Mesenchymal stem cell (in vitro differentiated cells and primary cell): ENCODE measurements at regions not wholly inside any gene's neighbourhood (a gene's known extent, or its start where the extent isn't known, plus 50 kb on each side); places are given as distances from the start of the nearest gene placed in this dataset.
"Not testable (repeated sequence)": the region's sequence is repeated elsewhere in the genome, so short reads cannot be mapped to it uniquely, and the experiment has no call there.

ENCODE experiments used
- DNase-seq: peaks from one replicate; pipeline ENCODE4 v3.0.0-alpha.2; 2013
- H2AFZ ChIP-seq: one replicate; pipeline ENCODE4 v1.6.1; 2013; ENCODE audit warnings: low read depth, mild to moderate bottlenecking, control low read depth, inconsistent platforms, low read length, moderate library complexity
- H2AK5ac ChIP-seq: 2 replicates; pipeline ENCODE4 v1.6.1; 2013; ENCODE audit warnings: low read length, moderate library complexity, mild to moderate bottlenecking, inconsistent platforms; ENCODE audit not compliant: severe bottlenecking
- H2BK120ac ChIP-seq: one replicate; pipeline ENCODE4 v1.6.1; 2013; ENCODE audit warnings: low read depth, mild to moderate bottlenecking, inconsistent platforms, low read length, moderate library complexity
- H2BK12ac ChIP-seq, 2 experiments: one replicate each; pipeline ENCODE4 v1.6.1; 2013; ENCODE audit warnings: inconsistent platforms in 2 of 2, low read length in 2 of 2, mild to moderate bottlenecking in 2 of 2, moderate library complexity in 2 of 2, control low read depth in 1 of 2
- H2BK15ac ChIP-seq: one replicate; pipeline ENCODE4 v1.6.1; 2013; ENCODE audit warnings: mild to moderate bottlenecking, low read depth, inconsistent platforms; ENCODE audit not compliant: poor library complexity, severe bottlenecking
- H2BK5ac ChIP-seq: 2 replicates; pipeline ENCODE4 v1.6.1; 2013; ENCODE audit warnings: low read depth, mild to moderate bottlenecking, low read length, control low read depth, inconsistent platforms; ENCODE audit not compliant: poor library complexity, severe bottlenecking
- H3K14ac ChIP-seq, 2 experiments: one replicate each; pipeline ENCODE4 v1.6.1; 2013; ENCODE audit warnings: inconsistent platforms in 2 of 2, low read length in 2 of 2, control low read depth in 1 of 2, mild to moderate bottlenecking in 1 of 2, moderate library complexity in 1 of 2
- H3K18ac ChIP-seq, 2 experiments: one replicate each; pipeline ENCODE4 v1.6.1; 2013; ENCODE audit warnings: inconsistent platforms in 2 of 2, low read length in 2 of 2, control low read depth in 1 of 2, low read depth in 1 of 2, mild to moderate bottlenecking in 1 of 2
- H3K23ac ChIP-seq, 2 experiments: one replicate each; pipeline ENCODE4 v1.6.1; 2013; ENCODE audit warnings: inconsistent platforms in 2 of 2, low read length in 2 of 2, mild to moderate bottlenecking in 2 of 2, moderate library complexity in 2 of 2, control low read depth in 1 of 2
- H3K27ac ChIP-seq: 2 replicates; pipeline ENCODE4 v1.5.1; 2013; ENCODE audit warnings: mild to moderate bottlenecking, moderate library complexity, low read length, control low read depth, inconsistent platforms; ENCODE audit not compliant: poor library complexity, severe bottlenecking
- H3K27me3 ChIP-seq, 2 experiments: 2 replicates each; pipeline versions ENCODE4 v1.6.1 to v1.7.0; 2013; ENCODE audit warnings: low read length in 2 of 2, mild to moderate bottlenecking in 2 of 2, moderate library complexity in 2 of 2, control low read depth in 1 of 2, inconsistent platforms in 1 of 2; ENCODE audit not compliant: control insufficient read depth in 1 of 2, insufficient read depth in 1 of 2
- H3K36me3 ChIP-seq, 2 experiments: 2 replicates each; pipeline versions ENCODE4 v1.6.1 to v1.7.0; 2013; ENCODE audit warnings: low read length in 2 of 2, control low read depth in 1 of 2, inconsistent platforms in 1 of 2, low read depth in 1 of 2, mild to moderate bottlenecking in 1 of 2; ENCODE audit not compliant: insufficient read depth in 2 of 2, control insufficient read depth in 1 of 2
- H3K4ac ChIP-seq, 2 experiments: one replicate each; pipeline ENCODE4 v1.6.1; 2013; ENCODE audit warnings: inconsistent platforms in 2 of 2, low read length in 2 of 2, mild to moderate bottlenecking in 2 of 2, moderate library complexity in 2 of 2, control low read depth in 1 of 2, low read depth in 1 of 2
- H3K4me1 ChIP-seq: 2 replicates; pipeline ENCODE4 v1.6.1; 2013; ENCODE audit warnings: low read depth, low read length, control low read depth; ENCODE audit not compliant: control insufficient read depth, insufficient read depth
- H3K4me2 ChIP-seq: 2 replicates; pipeline ENCODE4 v1.6.1; 2013; ENCODE audit warnings: low read length, mild to moderate bottlenecking, inconsistent platforms; ENCODE audit not compliant: poor library complexity, severe bottlenecking
- H3K4me3 ChIP-seq, 2 experiments: 2 replicates each; pipeline versions ENCODE4 v1.5.1 to v1.7.0; 2013; ENCODE audit warnings: low read length in 2 of 2, mild to moderate bottlenecking in 2 of 2, control low read depth in 1 of 2, low read depth in 1 of 2; ENCODE audit not compliant: insufficient read depth in 1 of 2
- H3K79me1 ChIP-seq: replicated peaks from 2 replicates; pipeline ENCODE4 v1.6.1; 2013; ENCODE audit warnings: mild to moderate bottlenecking, control low read depth, low read length, inconsistent platforms; ENCODE audit not compliant: poor library complexity, severe bottlenecking
- H3K9ac ChIP-seq: 2 replicates; pipeline ENCODE4 v1.7.0; 2013; ENCODE audit warnings: mild to moderate bottlenecking, low read length, moderate library complexity
- H3K9me3 ChIP-seq: 2 replicates; pipeline ENCODE4 v1.7.0; 2013; ENCODE audit warnings: mild to moderate bottlenecking, low read length; ENCODE audit not compliant: control insufficient read depth
- H4K8ac ChIP-seq: one replicate; pipeline ENCODE4 v1.6.1; 2013; ENCODE audit warnings: inconsistent platforms, mild to moderate bottlenecking, low read length, moderate library complexity
- H4K91ac ChIP-seq: one replicate; pipeline ENCODE4 v1.6.1; 2013; ENCODE audit warnings: mild to moderate bottlenecking, low read length, inconsistent platforms
- WGBS: methylation state at CpG from one replicate; pipeline ENCODE4 v1.1.7; 2013; ENCODE audit warnings: mixed read lengths; 5-methylcytosine and 5-hydroxymethylcytosine counted together

- not testable (repeated sequence) for H3K4ac ChIP-seq, H3K18ac ChIP-seq, H3K23ac ChIP-seq, H3K27me3 ChIP-seq, H3K27ac ChIP-seq, H3K4me1 ChIP-seq, H3K79me1 ChIP-seq, H3K14ac ChIP-seq, DNase-seq, H2BK5ac ChIP-seq, H3K4me2 ChIP-seq, H4K91ac ChIP-seq, H2BK12ac ChIP-seq, H4K8ac ChIP-seq, H3K36me3 ChIP-seq, H3K4me3 ChIP-seq, H2AFZ ChIP-seq, H3K9ac ChIP-seq, H2AK5ac ChIP-seq, H2BK120ac ChIP-seq, H2BK15ac ChIP-seq
- H3K9me3 ChIP-seq, result peaks cover 19% of the 10 kb centered on the region
- WGBS, result 17% methylated on average over 2 of the region's 2 CpGs
These were observed 638.3 kb upstream of the TPTE start for GRCh38 chr21:9883047-9883446.

GRCh38 chr21:9883571-9884282 is 637.7 kb upstream of the TPTE start:
- not testable (repeated sequence) for H3K18ac ChIP-seq, H3K4me3 ChIP-seq, H3K27ac ChIP-seq, H4K91ac ChIP-seq, H3K4me2 ChIP-seq, H2BK15ac ChIP-seq, H3K27me3 ChIP-seq, H3K14ac ChIP-seq, H2BK5ac ChIP-seq, H3K23ac ChIP-seq, H2AFZ ChIP-seq, H3K4ac ChIP-seq, H4K8ac ChIP-seq, H3K4me1 ChIP-seq, H3K79me1 ChIP-seq, H3K36me3 ChIP-seq, H3K9ac ChIP-seq, DNase-seq, H2AK5ac ChIP-seq, H2BK120ac ChIP-seq, H2BK12ac ChIP-seq
- peaks cover 19% of the 10 kb centered on the region for H3K9me3 ChIP-seq
- WGBS, result 51% methylated on average over 2 of the region's 2 CpGs

GRCh38 chr21:9888500-9888899 is 632.9 kb upstream of the TPTE start:
- H3K4me3 ChIP-seq, H2AK5ac ChIP-seq, H3K79me1 ChIP-seq, H3K4me1 ChIP-seq, H4K8ac ChIP-seq, H3K4me2 ChIP-seq, H3K27me3 ChIP-seq, H3K14ac ChIP-seq, DNase-seq, H3K9ac ChIP-seq, H3K36me3 ChIP-seq, H3K18ac ChIP-seq, H3K4ac ChIP-seq, H2BK12ac ChIP-seq, H3K23ac ChIP-seq, H4K91ac ChIP-seq, H3K27ac ChIP-seq, H2AFZ ChIP-seq, H2BK5ac ChIP-seq, H2BK15ac ChIP-seq, H2BK120ac ChIP-seq: not testable (repeated sequence)
- WGBS, result 30% methylated on average over 4 of the region's 6 CpGs
- H3K9me3 ChIP-seq, result peaks cover 13% of the 10 kb centered on the region

DNA sequence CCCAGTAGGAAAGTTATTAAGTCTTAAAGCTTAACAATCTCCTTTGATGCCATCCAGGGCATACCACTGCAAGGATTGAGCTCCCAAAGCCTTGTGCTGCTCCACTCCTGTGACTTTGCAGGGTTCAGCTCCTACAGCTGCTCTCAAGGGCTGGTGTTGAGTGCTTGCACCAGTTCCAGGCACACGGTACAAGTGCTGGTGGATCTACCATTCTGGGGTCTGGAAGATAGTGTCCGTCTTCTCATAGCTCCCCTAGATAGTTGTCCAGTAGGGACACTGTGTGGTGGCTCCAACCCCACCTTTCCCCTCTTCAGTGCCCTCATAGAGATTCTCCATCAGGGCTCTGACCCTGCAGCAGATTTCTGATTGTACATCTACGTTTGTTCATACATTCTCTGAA is 617.8 kb upstream of the TPTE start:
- DNase-seq, H3K9me3 ChIP-seq, H3K36me3 ChIP-seq, H3K9ac ChIP-seq, H3K27ac ChIP-seq, H3K23ac ChIP-seq, H4K8ac ChIP-seq, H3K4ac ChIP-seq, H2AK5ac ChIP-seq, H2BK12ac ChIP-seq, H3K4me3 ChIP-seq, H3K27me3 ChIP-seq, H4K91ac ChIP-seq, H3K18ac ChIP-seq, H3K79me1 ChIP-seq, H3K14ac ChIP-seq, H2AFZ ChIP-seq, H3K4me2 ChIP-seq, H2BK5ac ChIP-seq, H3K4me1 ChIP-seq, H2BK15ac ChIP-seq, H2BK120ac ChIP-seq: not testable (repeated sequence)
- 62% methylated on average over 2 of the region's 3 CpGs for WGBS
